ENCODE measurements at regions not wholly inside any gene's neighbourhood (a gene's known extent, or its start where the extent isn't known, plus 50 kb on each side); places are given as distances from the start of the nearest gene placed in this dataset.
A peak's percentile ranks its signal among the peaks of the same experiment; 100 is the strongest.

DNA sequence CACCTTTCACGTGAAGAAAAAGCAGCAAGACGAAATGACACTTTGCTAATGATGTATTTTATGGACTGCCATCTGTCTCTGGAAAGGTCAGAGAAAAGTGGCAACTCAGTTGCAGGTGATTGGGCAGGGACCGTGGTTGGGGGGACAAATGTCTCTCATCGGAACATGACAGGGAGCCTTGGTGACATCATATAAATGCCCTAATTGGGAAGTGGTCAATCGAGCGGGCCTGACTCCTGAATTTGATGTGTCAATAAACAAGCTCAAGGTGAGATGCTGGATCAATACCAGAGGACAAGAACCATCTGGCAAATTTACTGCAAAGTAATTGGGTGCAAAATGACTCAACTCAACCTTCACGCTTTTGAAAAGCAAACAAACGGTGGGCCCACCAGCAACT, 151.9 kb upstream of the SKOR2 start:
- H3K36me3 ChIP-seq: no peaks in the 10 kb centered on the region
- H3K4me1 ChIP-seq: no peaks in the 10 kb centered on the region
- H3K9me3 ChIP-seq: no peaks in the 10 kb centered on the region
- H3K27ac ChIP-seq: no peak overlapping the region
- TF ChIP-seq CTCF (IDR thresholded peaks at IDR 0.05) (no peak), EP300 (IDR thresholded peaks at IDR 0.05) (no peak), POLR2A (IDR thresholded peaks at IDR 0.05) (no peak), POLR2AphosphoS5 (IDR thresholded peaks at IDR 0.05) (no peak)
- no peak overlapping the region for H3K4me3 ChIP-seq
- H3K27me3 ChIP-seq: no peaks in the 10 kb centered on the region
- 69% methylated on average over 8 of the region's 8 CpGs for WGBS
- DNase-seq (ENCODE audit: low spot score in 2 of 2): peak in 1 of 2 donors; percentile 11

- H3K4me3 ChIP-seq: no peak overlapping the region
- H3K4me1 ChIP-seq: no peaks in the 10 kb centered on the region
- H3K27me3 ChIP-seq: no peaks in the 10 kb centered on the region
- peaks cover 3% of the 10 kb centered on the region for H3K9me3 ChIP-seq
- H3K27ac ChIP-seq: no peak overlapping the region
- DNase-seq (ENCODE audit: low spot score in 2 of 2): no peak
- H3K36me3 ChIP-seq: no peaks in the 10 kb centered on the region
- 83% methylated on average over 1 of the region's 1 CpG for WGBS
- TF ChIP-seq POLR2AphosphoS5 (IDR thresholded peaks at IDR 0.05) (no peak), EP300 (IDR thresholded peaks at IDR 0.05) (no peak), POLR2A (IDR thresholded peaks at IDR 0.05) (no peak), CTCF (IDR thresholded peaks at IDR 0.05) (no peak)
These were observed 148.0 kb upstream of the SKOR2 start for GRCh38 chr18:47399475-47399874.

DNA sequence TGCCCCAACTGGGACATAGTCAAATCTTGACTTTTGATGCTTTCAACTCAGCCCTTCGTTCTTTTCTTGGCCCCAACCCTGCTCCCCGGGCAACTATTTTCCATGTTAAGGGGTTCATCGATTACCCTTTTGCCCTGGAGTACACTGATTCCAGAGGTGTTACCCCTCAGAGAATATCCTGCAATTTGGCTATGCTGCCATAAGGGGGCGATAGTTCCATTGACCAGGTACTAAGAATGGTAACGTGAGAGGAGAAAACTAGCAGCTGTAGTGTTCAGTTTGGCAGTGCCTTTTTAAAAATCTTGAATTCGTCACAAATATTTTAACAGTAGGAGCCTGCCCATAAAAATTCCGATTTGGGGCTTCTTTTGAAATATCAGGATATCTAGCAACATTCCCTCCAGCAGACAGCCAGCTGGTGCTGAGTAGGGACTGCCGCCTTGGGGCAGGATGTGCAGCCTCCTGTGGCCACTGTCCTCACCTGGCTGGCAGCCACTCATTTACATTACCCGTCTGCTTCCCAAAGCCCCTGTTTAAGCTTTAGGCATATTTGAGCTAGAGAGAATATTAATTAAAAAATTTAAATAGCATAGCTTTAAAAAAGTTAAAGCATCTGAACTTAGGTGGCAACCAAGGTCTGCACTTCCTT, 146.3 kb upstream of the SKOR2 start:
- Histone ChIP-seq H3K4me3 (no peak overlapping the region), H3K4me1 (no peaks in the 10 kb centered on the region), H3K27me3 (no peaks in the 10 kb centered on the region), H3K27ac (no peak overlapping the region), H3K9me3 (peaks cover 3% of the 10 kb centered on the region), H3K36me3 (no peaks in the 10 kb centered on the region)
- no peak for DNase-seq (ENCODE audit: low spot score in 2 of 2)
- 36% methylated on average over 9 of the region's 9 CpGs for WGBS
- no peak for TF ChIP-seq POLR2A (IDR thresholded peaks at IDR 0.05)
- TF ChIP-seq EP300 (IDR thresholded peaks at IDR 0.05): no peak
- no peak for TF ChIP-seq CTCF (IDR thresholded peaks at IDR 0.05)
- TF ChIP-seq POLR2AphosphoS5 (IDR thresholded peaks at IDR 0.05): no peak

- no peak overlapping the region for H3K4me3 ChIP-seq
- no peak overlapping the region for H3K27ac ChIP-seq
- H3K4me1 ChIP-seq: no peaks in the 10 kb centered on the region
- no peaks in the 10 kb centered on the region for H3K36me3 ChIP-seq
- H3K9me3 ChIP-seq: no peaks in the 10 kb centered on the region
- 80% methylated on average over 1 of the region's 1 CpG for WGBS
- no peak for DNase-seq (ENCODE audit: low spot score in 2 of 2)
- no peaks in the 10 kb centered on the region for H3K27me3 ChIP-seq
- no peak for TF ChIP-seq POLR2A (IDR thresholded peaks at IDR 0.05)
- no peak for TF ChIP-seq POLR2AphosphoS5 (IDR thresholded peaks at IDR 0.05)
- TF ChIP-seq CTCF (IDR thresholded peaks at IDR 0.05): no peak
- no peak for TF ChIP-seq EP300 (IDR thresholded peaks at IDR 0.05)
These were observed 140.2 kb upstream of the SKOR2 start for GRCh38 chr18:47391665-47392064.

GRCh38 chr18:47390410-47391024, 139.1 kb upstream of the SKOR2 start:
- Histone ChIP-seq H3K27ac (no peak overlapping the region), H3K4me3 (no peak overlapping the region), H3K36me3 (no peaks in the 10 kb centered on the region), H3K9me3 (no peaks in the 10 kb centered on the region), H3K27me3 (no peaks in the 10 kb centered on the region), H3K4me1 (no peaks in the 10 kb centered on the region)
- 47% methylated on average over 3 of the region's 3 CpGs for WGBS
- DNase-seq (ENCODE audit: low spot score in 2 of 2): no peak
- TF ChIP-seq POLR2AphosphoS5 (IDR thresholded peaks at IDR 0.05) (no peak), CTCF (IDR thresholded peaks at IDR 0.05) (no peak), EP300 (IDR thresholded peaks at IDR 0.05) (no peak), POLR2A (IDR thresholded peaks at IDR 0.05) (no peak)
